B cell (primary cell): ENCODE measurements at regions not wholly inside any gene's neighbourhood (a gene's known extent, or its start where the extent isn't known, plus 50 kb on each side); places are given as distances from the start of the nearest gene placed in this dataset.

ENCODE experiments used
- CTCF ChIP-seq: fragments of 200-600 bp; IDR thresholded peaks from one replicate; pipeline ENCODE4 v1.8.0; 2022; ENCODE audit warnings: antibody characterized with exemption, mild to moderate bottlenecking
- EZH2 ChIP-seq: IDR thresholded peaks from 2 replicates; pipeline ENCODE4 v1.6.1; 2012; ENCODE audit warnings: borderline replicate concordance, low read depth, mild to moderate bottlenecking, moderate library complexity, low read length; ENCODE audit not compliant: insufficient read depth, poor library complexity, severe bottlenecking

GRCh38 chr11:103628121-103628520 is 408.3 kb upstream of the DDI1 start:
- TF ChIP-seq CTCF (no peak), EZH2 (no peak)
